Mammary epithelial cell (primary cell): ENCODE measurements at regions not wholly inside any gene's neighbourhood (a gene's known extent, or its start where the extent isn't known, plus 50 kb on each side); places are given as distances from the start of the nearest gene placed in this dataset.

Source experiments
- CTCF ChIP-seq, 2 donors: IDR thresholded peaks in 1 of 2; conservative IDR thresholded peaks in 1 of 2; 2 replicates each; pipeline ENCODE4 v1.5.1; 2011 to 2012; ENCODE audit warnings: inconsistent platforms in 2 of 2, low read length in 2 of 2, mild to moderate bottlenecking in 2 of 2, control low read depth in 1 of 2, low read depth in 1 of 2; ENCODE audit not compliant: insufficient read depth in 1 of 2; ENCODE audit errors: extremely low read depth in 1 of 2
- EZH2 ChIP-seq: IDR thresholded peaks from 2 replicates; pipeline ENCODE4 v1.6.1; 2012; ENCODE audit warnings: low read length, inconsistent platforms, borderline replicate concordance

DNA sequence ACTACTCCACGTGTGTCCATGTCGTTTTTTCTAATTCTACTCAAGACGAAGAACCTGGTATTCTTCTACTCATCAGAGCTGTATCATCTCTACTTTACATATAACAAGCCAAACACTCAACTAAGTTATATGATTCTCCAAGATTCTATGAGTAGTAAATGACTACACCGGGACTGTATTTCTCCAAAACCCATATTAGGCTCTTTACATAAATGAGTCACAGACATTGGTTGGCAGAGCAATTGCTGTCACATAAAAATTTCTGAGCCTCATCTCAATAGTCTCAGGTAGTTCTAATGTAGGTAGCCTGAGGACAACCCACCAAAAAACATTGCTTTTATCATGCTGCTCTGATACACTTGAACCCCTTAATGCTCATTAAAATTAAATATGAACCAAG, 1092.3 kb upstream of the NXPH2 start:
- no peak for TF ChIP-seq CTCF (conservative IDR thresholded peaks at IDR 0.05 in 1 of 2, IDR thresholded peaks at IDR 0.05 in 1 of 2; ENCODE audit: extremely low read depth in 1 of 2, insufficient read depth in 1 of 2, low read depth in 1 of 2, low read length in 2 of 2)
- no peak for TF ChIP-seq EZH2
